ENCODE measurements at regions not wholly inside any gene's neighbourhood (a gene's known extent, or its start where the extent isn't known, plus 50 kb on each side); places are given as distances from the start of the nearest gene placed in this dataset.

DNA sequence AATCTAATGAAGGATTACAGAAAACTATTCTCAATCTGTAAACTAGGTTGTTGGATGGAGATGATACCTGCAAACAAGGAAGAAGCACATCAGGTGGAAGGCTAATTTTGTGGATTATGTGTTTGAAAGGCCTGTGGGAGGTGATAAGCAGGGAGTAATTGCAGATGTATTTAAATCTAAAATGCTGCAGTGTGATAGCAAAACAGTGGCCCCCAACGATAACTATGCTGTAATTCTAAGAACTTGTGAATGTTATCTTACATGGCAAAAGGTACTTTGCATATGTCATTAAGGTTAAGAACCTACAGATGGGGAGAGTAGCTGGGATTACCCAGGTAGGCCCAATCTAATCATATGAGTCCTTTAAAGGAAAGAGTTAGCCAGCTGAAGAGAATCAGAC lies 164.5 kb upstream of the AHR start:
- no peaks in the 10 kb centered on the region for H3K36me3 ChIP-seq
- no peak overlapping the region for H3K4me3 ChIP-seq (replicated peaks in 1 of 3)
- 88 to 90% methylated on average over 1 of the region's 1 CpG for WGBS, 2 donors
- intact Hi-C loops (cut with DNase I): no loop called here
- no peaks in the 10 kb centered on the region for H3K9me3 ChIP-seq
- peaks cover 0 to 7% of the 10 kb centered on the region in 2 donors for H3K4me1 ChIP-seq
- H3K27me3 ChIP-seq: no peaks in the 10 kb centered on the region
- no peak overlapping the region for H3K27ac ChIP-seq
- no peak for DNase-seq
- no peak for TF ChIP-seq POLR2A (IDR thresholded peaks at IDR 0.05)

DNA sequence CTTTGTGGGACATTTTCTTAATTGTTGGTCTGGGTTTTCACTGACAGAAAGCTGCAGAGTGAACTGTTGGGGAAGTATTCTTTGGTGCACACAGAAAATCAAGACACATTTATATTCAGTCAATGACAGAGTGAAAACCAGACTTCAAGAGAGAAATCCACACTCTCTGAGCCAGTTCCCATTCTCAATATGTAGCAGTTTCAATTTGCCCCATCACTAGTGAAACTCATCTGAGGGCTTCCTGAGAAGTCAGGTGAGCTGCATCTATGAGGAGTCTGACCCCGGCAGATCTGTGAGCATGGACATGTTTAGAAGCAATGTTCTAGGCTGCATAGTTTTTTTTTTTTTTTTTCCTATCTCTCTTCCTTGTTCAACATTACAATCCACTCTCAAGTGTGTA lies 163.7 kb upstream of the AHR start:
- no peak for TF ChIP-seq POLR2A (IDR thresholded peaks at IDR 0.05)
- TF ChIP-seq, protein P1, sequence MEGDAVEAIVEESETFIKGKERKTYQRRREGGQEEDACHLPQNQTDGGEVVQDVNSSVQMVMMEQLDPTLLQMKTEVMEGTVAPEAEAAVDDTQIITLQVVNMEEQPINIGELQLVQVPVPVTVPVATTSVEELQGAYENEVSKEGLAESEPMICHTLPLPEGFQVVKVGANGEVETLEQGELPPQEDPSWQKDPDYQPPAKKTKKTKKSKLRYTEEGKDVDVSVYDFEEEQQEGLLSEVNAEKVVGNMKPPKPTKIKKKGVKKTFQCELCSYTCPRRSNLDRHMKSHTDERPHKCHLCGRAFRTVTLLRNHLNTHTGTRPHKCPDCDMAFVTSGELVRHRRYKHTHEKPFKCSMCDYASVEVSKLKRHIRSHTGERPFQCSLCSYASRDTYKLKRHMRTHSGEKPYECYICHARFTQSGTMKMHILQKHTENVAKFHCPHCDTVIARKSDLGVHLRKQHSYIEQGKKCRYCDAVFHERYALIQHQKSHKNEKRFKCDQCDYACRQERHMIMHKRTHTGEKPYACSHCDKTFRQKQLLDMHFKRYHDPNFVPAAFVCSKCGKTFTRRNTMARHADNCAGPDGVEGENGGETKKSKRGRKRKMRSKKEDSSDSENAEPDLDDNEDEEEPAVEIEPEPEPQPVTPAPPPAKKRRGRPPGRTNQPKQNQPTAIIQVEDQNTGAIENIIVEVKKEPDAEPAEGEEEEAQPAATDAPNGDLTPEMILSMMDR (IDR thresholded peaks at IDR 0.05): no peak
- Histone ChIP-seq H3K4me1 (peaks cover 0 to 7% of the 10 kb centered on the region in 2 donors), H3K4me3 (replicated peaks in 1 of 3) (no peak overlapping the region), H3K36me3 (no peaks in the 10 kb centered on the region), H3K9me3 (no peaks in the 10 kb centered on the region), H3K27ac (no peak overlapping the region), H3K27me3 (no peaks in the 10 kb centered on the region)
- intact Hi-C loops (cut with DNase I): no loop called here
- 39 to 65% methylated on average over 1 of the region's 1 CpG for WGBS, 2 donors
- no peak for DNase-seq

- TF ChIP-seq, protein P1 (IDR thresholded peaks at IDR 0.05): no peak
- TF ChIP-seq POLR2A (IDR thresholded peaks at IDR 0.05): no peak
- Histone ChIP-seq H3K9me3 (no peaks in the 10 kb centered on the region), H3K27me3 (no peaks in the 10 kb centered on the region), H3K36me3 (no peaks in the 10 kb centered on the region), H3K4me1 (no peaks in the 10 kb centered on the region), H3K27ac (no peak overlapping the region), H3K4me3 (replicated peaks in 1 of 3) (no peak overlapping the region)
- 91% methylated on average over 6 of the region's 6 CpGs for WGBS, 2 donors
- intact Hi-C loops (cut with DNase I): no loop called here
- no peak for DNase-seq
Measured at GRCh38 chr7:17136126-17136525, 162.3 kb upstream of the AHR start.

GRCh38 chr7:17139081-17139480 lies 159.4 kb upstream of the AHR start:
- Histone ChIP-seq H3K36me3 (no peaks in the 10 kb centered on the region), H3K4me1 (no peaks in the 10 kb centered on the region), H3K27ac (no peak overlapping the region), H3K27me3 (no peaks in the 10 kb centered on the region), H3K4me3 (replicated peaks in 1 of 3) (no peak overlapping the region), H3K9me3 (no peaks in the 10 kb centered on the region)
- DNase-seq: no peak
- intact Hi-C loops (cut with DNase I): no loop called here
- WGBS, 2 donors: 91 to 97% methylated on average over 1 of the region's 1 CpG
- TF ChIP-seq POLR2A (IDR thresholded peaks at IDR 0.05): no peak
- TF ChIP-seq, protein P1 (IDR thresholded peaks at IDR 0.05): no peak

DNA sequence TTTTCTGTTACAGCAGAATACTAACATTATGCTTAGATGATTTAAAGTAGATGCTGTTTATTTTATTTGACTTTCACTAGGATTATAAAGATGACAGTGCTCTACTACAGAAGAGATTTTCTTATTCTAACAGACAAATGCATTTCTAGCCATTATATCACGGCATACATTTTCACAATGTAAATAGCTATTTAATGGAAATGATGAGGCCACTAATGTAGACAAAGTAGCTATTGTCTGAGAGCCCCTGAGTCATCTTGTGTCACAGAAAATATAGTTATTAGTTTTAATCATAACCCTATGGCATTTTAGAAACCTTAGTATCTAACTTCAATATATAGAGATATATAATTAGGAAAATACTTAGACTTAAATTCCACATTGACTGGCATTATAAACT lies 158.0 kb upstream of the AHR start:
- intact Hi-C loops (cut with DNase I): no loop called here
- H3K27ac ChIP-seq: no peak overlapping the region
- H3K4me3 ChIP-seq (replicated peaks in 1 of 3): no peak overlapping the region
- no peaks in the 10 kb centered on the region for H3K27me3 ChIP-seq
- 92 to 93% methylated on average over 1 of the region's 1 CpG for WGBS, 2 donors
- no peak for TF ChIP-seq POLR2A (IDR thresholded peaks at IDR 0.05)
- TF ChIP-seq, protein P1 (IDR thresholded peaks at IDR 0.05): no peak
- no peaks in the 10 kb centered on the region for H3K36me3 ChIP-seq
- no peaks in the 10 kb centered on the region for H3K9me3 ChIP-seq
- DNase-seq: no peak
- H3K4me1 ChIP-seq: no peaks in the 10 kb centered on the region

Data from thyroid gland (tissue), 4 donors.